MM.1S (cell line): ENCODE measurements at regions not wholly inside any gene's neighbourhood (a gene's known extent, or its start where the extent isn't known, plus 50 kb on each side); places are given as distances from the start of the nearest gene placed in this dataset.

ENCODE experiments used
- DNase-seq: peaks from one replicate; pipeline ENCODE4 v3.0.0-alpha.2; 2015
- H2AFZ ChIP-seq: fragments of 300-600 bp; sonication (generic); 2 replicates; pipeline ENCODE4 v1.6.0; 2016; ENCODE audit warnings: antibody characterized with exemption, low read length
- H3F3A ChIP-seq: fragments of 300-600 bp; sonication (generic); 2 replicates; pipeline ENCODE4 v1.6.1; 2016; ENCODE audit warnings: mild to moderate bottlenecking, antibody characterized with exemption, low read length, moderate library complexity, mixed read lengths; ENCODE audit not compliant: insufficient read depth
- H3K27ac ChIP-seq: fragments of 300-600 bp; sonication (generic); 2 replicates; pipeline ENCODE4 v1.5.1; 2016; ENCODE audit warnings: mild to moderate bottlenecking, low read length
- H3K27me3 ChIP-seq: fragments of 300-600 bp; sonication (generic); replicated peaks from 2 replicates; pipeline ENCODE4 v1.6.0; 2016; ENCODE audit warnings: low read length; ENCODE audit not compliant: insufficient read depth
- H3K36me3 ChIP-seq: fragments of 300-600 bp; sonication (generic); replicated peaks from 2 replicates; pipeline ENCODE4 v1.6.1; 2016; ENCODE audit warnings: mild to moderate bottlenecking, low read length, mixed read lengths; ENCODE audit not compliant: insufficient read depth
- H3K4me1 ChIP-seq: fragments of 300-600 bp; sonication (generic); 2 replicates; pipeline ENCODE4 v1.6.1; 2016; ENCODE audit warnings: low read length, mixed read lengths
- H3K4me2 ChIP-seq: fragments of 300-600 bp; sonication (generic); 2 replicates; pipeline ENCODE4 v1.6.0; 2016; ENCODE audit warnings: low read depth, low read length
- H3K4me3 ChIP-seq: fragments of 300-600 bp; sonication (generic); 2 replicates; pipeline ENCODE4 v1.5.1; 2016; ENCODE audit warnings: low read length, mixed read lengths
- H3K79me2 ChIP-seq: fragments of 300-600 bp; sonication (generic); 2 replicates; pipeline ENCODE4 v1.6.1; 2016; ENCODE audit warnings: mixed run types, low read length, mixed read lengths
- H3K9ac ChIP-seq: fragments of 300-600 bp; sonication (generic); 2 replicates; pipeline ENCODE4 v1.6.1; 2016; ENCODE audit warnings: low read length, mixed read lengths
- H3K9me2 ChIP-seq: fragments of 300-600 bp; sonication (generic); replicated peaks from 2 replicates; pipeline ENCODE4 v1.6.1; 2016; ENCODE audit warnings: mild to moderate bottlenecking, low read length, mixed read lengths; ENCODE audit not compliant: insufficient read depth
- H3K9me3 ChIP-seq: fragments of 300-600 bp; sonication (generic); replicated peaks from 2 replicates; pipeline ENCODE4 v1.6.1; 2016; ENCODE audit warnings: mild to moderate bottlenecking, low read length, mixed read lengths; ENCODE audit not compliant: insufficient read depth
- H4K20me1 ChIP-seq: fragments of 300-600 bp; sonication (generic); 2 replicates; pipeline ENCODE4 v1.6.1; 2016; ENCODE audit warnings: mild to moderate bottlenecking, low read length, moderate library complexity, mixed read lengths; ENCODE audit not compliant: insufficient read depth
- EZH2 ChIP-seq: fragments of 300-600 bp; sonication (generic); optimal IDR thresholded peaks from 2 replicates; pipeline ENCODE3; 2017; ENCODE audit warnings: low read depth, mild to moderate bottlenecking, antibody characterized with exemption, low read length, mixed read lengths
- EZH2phosphoT487 ChIP-seq: fragments of 300-600 bp; sonication (generic); IDR thresholded peaks from 2 replicates; pipeline ENCODE4 v1.6.1; 2018; ENCODE audit warnings: antibody characterized with exemption, low read length
- TF ChIP-seq, protein P1 (sequence below): fragments of 300-600 bp; sonication (generic); IDR thresholded peaks from 2 replicates; pipeline ENCODE4 v1.5.1; 2016; ENCODE audit warnings: antibody characterized with exemption, low read length, mixed read lengths

- no peak overlapping the region for H2AFZ ChIP-seq
- H3K36me3 ChIP-seq = no peaks in the 10 kb centered on the region
- no peak overlapping the region for H3K4me2 ChIP-seq
- no peaks in the 10 kb centered on the region for H3K9me2 ChIP-seq
- no peaks in the 10 kb centered on the region for H3K79me2 ChIP-seq
- no peak for TF ChIP-seq EZH2
- no peak for TF ChIP-seq EZH2phosphoT487
- TF ChIP-seq, protein P1, sequence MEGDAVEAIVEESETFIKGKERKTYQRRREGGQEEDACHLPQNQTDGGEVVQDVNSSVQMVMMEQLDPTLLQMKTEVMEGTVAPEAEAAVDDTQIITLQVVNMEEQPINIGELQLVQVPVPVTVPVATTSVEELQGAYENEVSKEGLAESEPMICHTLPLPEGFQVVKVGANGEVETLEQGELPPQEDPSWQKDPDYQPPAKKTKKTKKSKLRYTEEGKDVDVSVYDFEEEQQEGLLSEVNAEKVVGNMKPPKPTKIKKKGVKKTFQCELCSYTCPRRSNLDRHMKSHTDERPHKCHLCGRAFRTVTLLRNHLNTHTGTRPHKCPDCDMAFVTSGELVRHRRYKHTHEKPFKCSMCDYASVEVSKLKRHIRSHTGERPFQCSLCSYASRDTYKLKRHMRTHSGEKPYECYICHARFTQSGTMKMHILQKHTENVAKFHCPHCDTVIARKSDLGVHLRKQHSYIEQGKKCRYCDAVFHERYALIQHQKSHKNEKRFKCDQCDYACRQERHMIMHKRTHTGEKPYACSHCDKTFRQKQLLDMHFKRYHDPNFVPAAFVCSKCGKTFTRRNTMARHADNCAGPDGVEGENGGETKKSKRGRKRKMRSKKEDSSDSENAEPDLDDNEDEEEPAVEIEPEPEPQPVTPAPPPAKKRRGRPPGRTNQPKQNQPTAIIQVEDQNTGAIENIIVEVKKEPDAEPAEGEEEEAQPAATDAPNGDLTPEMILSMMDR = no peak
- no peak overlapping the region for H3K27ac ChIP-seq
- H3K27me3 ChIP-seq = no peaks in the 10 kb centered on the region
- H3K4me3 ChIP-seq = no peak overlapping the region
- H3F3A ChIP-seq = no peaks in the 10 kb centered on the region
- no peaks in the 10 kb centered on the region for H4K20me1 ChIP-seq
- no peaks in the 10 kb centered on the region for H3K9me3 ChIP-seq
- no peak for DNase-seq
- no peak overlapping the region for H3K9ac ChIP-seq
- H3K4me1 ChIP-seq = no peaks in the 10 kb centered on the region
Measured at GRCh38 chr10:10605551-10606081, 412.1 kb upstream of the CELF2 start.

- Histone ChIP-seq H3K27ac (no peak overlapping the region), H3K4me2 (no peak overlapping the region), H3K79me2 (no peaks in the 10 kb centered on the region), H3K4me1 (no peaks in the 10 kb centered on the region), H3K9me3 (no peaks in the 10 kb centered on the region), H3K36me3 (no peaks in the 10 kb centered on the region), H2AFZ (no peak overlapping the region), H4K20me1 (no peaks in the 10 kb centered on the region), H3K27me3 (no peaks in the 10 kb centered on the region), H3K4me3 (no peak overlapping the region), H3K9ac (no peak overlapping the region), H3K9me2 (no peaks in the 10 kb centered on the region), H3F3A (no peaks in the 10 kb centered on the region)
- no peak for DNase-seq
- TF ChIP-seq EZH2phosphoT487 (no peak), EZH2 (no peak)
- TF ChIP-seq, protein P1 = no peak
Measured at GRCh38 chr10:10609379-10609955, 408.2 kb upstream of the CELF2 start.

GRCh38 chr10:10610171-10610570, 407.5 kb upstream of the CELF2 start:
- Histone ChIP-seq H3K4me2 (no peak overlapping the region), H3K36me3 (no peaks in the 10 kb centered on the region), H3K4me1 (no peaks in the 10 kb centered on the region), H3K27me3 (no peaks in the 10 kb centered on the region), H4K20me1 (no peaks in the 10 kb centered on the region), H3K79me2 (no peaks in the 10 kb centered on the region), H3K27ac (no peak overlapping the region), H3K4me3 (no peak overlapping the region), H3F3A (no peaks in the 10 kb centered on the region), H3K9me2 (no peaks in the 10 kb centered on the region), H3K9ac (no peak overlapping the region), H2AFZ (no peak overlapping the region), H3K9me3 (no peaks in the 10 kb centered on the region)
- DNase-seq = no peak
- TF ChIP-seq, protein P1 = no peak
- no peak for TF ChIP-seq EZH2phosphoT487
- no peak for TF ChIP-seq EZH2
